ENCODE measurements at regions not wholly inside any gene's neighbourhood (a gene's known extent, or its start where the extent isn't known, plus 50 kb on each side); places are given as distances from the start of the nearest gene placed in this dataset.

- in situ Hi-C loops (cut with MboI; ENCODE audit: low sequenced_read_pairs, unreplicated experiment) = no loop called here
- TF ChIP-seq, protein P1, sequence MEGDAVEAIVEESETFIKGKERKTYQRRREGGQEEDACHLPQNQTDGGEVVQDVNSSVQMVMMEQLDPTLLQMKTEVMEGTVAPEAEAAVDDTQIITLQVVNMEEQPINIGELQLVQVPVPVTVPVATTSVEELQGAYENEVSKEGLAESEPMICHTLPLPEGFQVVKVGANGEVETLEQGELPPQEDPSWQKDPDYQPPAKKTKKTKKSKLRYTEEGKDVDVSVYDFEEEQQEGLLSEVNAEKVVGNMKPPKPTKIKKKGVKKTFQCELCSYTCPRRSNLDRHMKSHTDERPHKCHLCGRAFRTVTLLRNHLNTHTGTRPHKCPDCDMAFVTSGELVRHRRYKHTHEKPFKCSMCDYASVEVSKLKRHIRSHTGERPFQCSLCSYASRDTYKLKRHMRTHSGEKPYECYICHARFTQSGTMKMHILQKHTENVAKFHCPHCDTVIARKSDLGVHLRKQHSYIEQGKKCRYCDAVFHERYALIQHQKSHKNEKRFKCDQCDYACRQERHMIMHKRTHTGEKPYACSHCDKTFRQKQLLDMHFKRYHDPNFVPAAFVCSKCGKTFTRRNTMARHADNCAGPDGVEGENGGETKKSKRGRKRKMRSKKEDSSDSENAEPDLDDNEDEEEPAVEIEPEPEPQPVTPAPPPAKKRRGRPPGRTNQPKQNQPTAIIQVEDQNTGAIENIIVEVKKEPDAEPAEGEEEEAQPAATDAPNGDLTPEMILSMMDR (IDR thresholded peaks at IDR 0.05; ENCODE audit: borderline replicate concordance, control extremely low read depth, extremely low read depth, insufficient read depth, missing control alignments) = no peak
- no peak for DNase-seq (ENCODE audit: low spot score)
These were observed 264.3 kb upstream of the LRTM1 start for GRCh38 chr3:55191911-55192775.

DNA sequence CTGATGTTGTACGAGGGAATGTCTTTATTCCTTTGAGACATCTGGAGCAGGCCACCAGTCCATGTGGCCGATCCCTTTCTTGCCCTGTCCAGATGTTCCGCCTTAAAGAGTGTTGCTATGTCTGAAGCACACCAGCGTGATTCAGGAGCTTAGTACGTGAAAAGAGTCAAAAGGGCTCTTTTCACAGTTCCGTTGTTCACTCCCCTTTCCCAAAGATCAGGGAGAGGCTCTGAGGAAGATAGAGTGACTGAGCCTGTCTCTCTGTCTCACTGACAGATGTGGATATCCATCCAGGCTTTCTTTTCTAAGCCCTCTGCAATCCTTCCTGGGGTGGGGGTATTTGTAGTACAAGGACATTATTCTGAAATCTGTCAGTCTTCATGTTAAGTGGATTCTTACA is 262.5 kb upstream of the LRTM1 start:
- in situ Hi-C loops (cut with MboI; ENCODE audit: low sequenced_read_pairs, unreplicated experiment) = no loop called here
- TF ChIP-seq, protein P1 (IDR thresholded peaks at IDR 0.05; ENCODE audit: borderline replicate concordance, control extremely low read depth, extremely low read depth, insufficient read depth, missing control alignments) = no peak
- DNase-seq (ENCODE audit: low spot score) = no peak

GRCh38 chr3:55189359-55189801 is 261.5 kb upstream of the LRTM1 start:
- TF ChIP-seq, protein P1 (IDR thresholded peaks at IDR 0.05; ENCODE audit: borderline replicate concordance, control extremely low read depth, extremely low read depth, insufficient read depth, missing control alignments) = no peak
- no peak for DNase-seq (ENCODE audit: low spot score)
- in situ Hi-C loops (cut with MboI; ENCODE audit: low sequenced_read_pairs, unreplicated experiment) = no loop called here

GRCh38 chr3:55185380-55185779 is 257.5 kb upstream of the LRTM1 start:
- TF ChIP-seq, protein P1 (IDR thresholded peaks at IDR 0.05; ENCODE audit: borderline replicate concordance, control extremely low read depth, extremely low read depth, insufficient read depth, missing control alignments) = no peak
- no peak for DNase-seq (ENCODE audit: low spot score)
- in situ Hi-C loops (cut with MboI; ENCODE audit: low sequenced_read_pairs, unreplicated experiment) = no loop called here

DNA sequence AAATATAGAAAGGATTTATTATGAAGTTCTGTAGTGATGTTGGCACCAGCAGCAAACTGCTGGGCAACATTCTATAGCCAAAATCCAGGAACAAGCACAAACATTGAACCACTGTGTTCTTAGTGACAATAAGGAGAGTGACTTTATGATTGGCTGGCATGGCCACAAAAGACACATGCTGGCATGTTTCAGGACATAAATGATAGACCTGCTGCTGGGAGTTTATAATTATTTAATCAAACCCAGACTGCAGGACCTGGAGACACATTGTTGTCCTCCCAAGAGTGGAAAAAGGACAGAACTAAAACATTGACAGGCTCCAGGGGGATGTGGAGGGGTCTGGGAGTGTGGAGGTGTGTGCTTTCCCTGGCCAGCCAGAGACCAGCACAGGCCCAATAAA is 255.3 kb upstream of the LRTM1 start:
- in situ Hi-C loops (cut with MboI; ENCODE audit: low sequenced_read_pairs, unreplicated experiment) = no loop called here
- TF ChIP-seq, protein P1 (IDR thresholded peaks at IDR 0.05; ENCODE audit: borderline replicate concordance, control extremely low read depth, extremely low read depth, insufficient read depth, missing control alignments) = no peak
- no peak for DNase-seq (ENCODE audit: low spot score)

GRCh38 chr3:55180936-55181535 is 253.2 kb upstream of the LRTM1 start:
- TF ChIP-seq, protein P1 (IDR thresholded peaks at IDR 0.05; ENCODE audit: borderline replicate concordance, control extremely low read depth, extremely low read depth, insufficient read depth, missing control alignments) = no peak
- DNase-seq (ENCODE audit: low spot score) = peak; percentile 52
- in situ Hi-C loops (cut with MboI; ENCODE audit: low sequenced_read_pairs, unreplicated experiment) = no loop called here

All from GM13976 (cell line).